PC-3 (cell line): ENCODE measurements at regions not wholly inside any gene's neighbourhood (a gene's known extent, or its start where the extent isn't known, plus 50 kb on each side); places are given as distances from the start of the nearest gene placed in this dataset.

Source experiments
- ATAC-seq: fragments of 200-7000 bp; cut with Tn5 transposase; 2 replicates; pipeline ENCODE4 v1.9.1; 2020; ENCODE audit warnings: mild to moderate bottlenecking, moderate library complexity
- BruUV-seq: library from RNA; stranded (reverse); fragments of 400-500 nt; replicated peaks from 2 replicates; lab custom pipeline; 2021; lab: Mats Ljungman, UMichigan
- CTCF ChIA-PET: fragments of 300-600 bp; sonication (Branson Sonifier 250); formaldehyde crosslinking; loops from one replicate; lab custom pipeline; 2022; ENCODE audit warnings: antibody characterized with exemption; lab: Charles Lee
- POLR2A ChIA-PET: fragments of 300-600 bp; sonication (Branson Sonifier 250); formaldehyde crosslinking; loops from one replicate; lab custom pipeline; 2022; ENCODE audit warnings: antibody characterized with exemption; ENCODE audit not compliant: unreplicated experiment; lab: Charles Lee
- DNase-seq: peaks from one replicate; pipeline ENCODE4 v3.0.0-alpha.2; 2015
- H2AFZ ChIP-seq: fragments of 300-600 bp; sonication (generic); 2 replicates; pipeline ENCODE4 v1.6.0; 2016; ENCODE audit warnings: antibody characterized with exemption, low read length
- H3F3A ChIP-seq: fragments of 300-600 bp; sonication (generic); one replicate; pipeline ENCODE4 v1.6.0; 2017; ENCODE audit warnings: antibody characterized with exemption, low read length, control low read depth, mild to moderate bottlenecking; ENCODE audit not compliant: unreplicated experiment
- H3K27ac ChIP-seq: fragments of 300-600 bp; sonication (generic); 2 replicates; pipeline ENCODE4 v1.5.1; 2016; ENCODE audit warnings: mild to moderate bottlenecking, low read length
- H3K27me3 ChIP-seq: fragments of 300-600 bp; sonication (generic); 2 replicates; pipeline ENCODE4 v1.6.1; 2016; ENCODE audit warnings: low read length, mixed read lengths
- H3K36me3 ChIP-seq: fragments of 300-600 bp; sonication (generic); 2 replicates; pipeline ENCODE4 v1.6.1; 2016; ENCODE audit warnings: low read depth, mixed run types, low read length, mixed read lengths
- H3K4me1 ChIP-seq: fragments of 300-600 bp; sonication (generic); 2 replicates; pipeline ENCODE4 v1.5.1; 2016; ENCODE audit warnings: low read length; ENCODE audit not compliant: insufficient read depth
- H3K4me2 ChIP-seq: fragments of 300-600 bp; sonication (generic); 2 replicates; pipeline ENCODE4 v1.6.0; 2016; ENCODE audit warnings: low read length
- H3K4me3 ChIP-seq: fragments of 300-600 bp; sonication (generic); 2 replicates; pipeline ENCODE4 v1.5.1; 2016; ENCODE audit warnings: mild to moderate bottlenecking, low read length, mixed read lengths
- H3K79me2 ChIP-seq: fragments of 300-600 bp; sonication (generic); 2 replicates; pipeline ENCODE4 v1.6.1; 2017; ENCODE audit warnings: low read length, mixed read lengths
- H3K9ac ChIP-seq: fragments of 300-600 bp; sonication (generic); 2 replicates; pipeline ENCODE4 v1.6.0; 2016; ENCODE audit warnings: mild to moderate bottlenecking, low read length
- H3K9me2 ChIP-seq: fragments of 300-600 bp; sonication (generic); replicated peaks from 2 replicates; pipeline ENCODE4 v1.6.1; 2016; ENCODE audit warnings: mixed run types, low read length, mixed read lengths
- H3K9me3 ChIP-seq: fragments of 300-600 bp; sonication (generic); 2 replicates; pipeline ENCODE4 v1.6.1; 2016; ENCODE audit warnings: low read length, mixed read lengths
- H4K20me1 ChIP-seq: fragments of 300-600 bp; sonication (generic); 2 replicates; pipeline ENCODE4 v1.6.1; 2016; ENCODE audit warnings: low read length, mixed read lengths
- CTCF ChIP-seq: fragments of 300-600 bp; sonication (generic); conservative IDR thresholded peaks from 2 replicates; pipeline ENCODE4 v1.5.1; 2017; ENCODE audit warnings: antibody characterized with exemption, low read depth, mild to moderate bottlenecking, low read length
- EZH2 ChIP-seq: fragments of 300-600 bp; sonication (generic); IDR thresholded peaks from one replicate; pipeline ENCODE4 v1.6.1; 2017; ENCODE audit warnings: antibody characterized with exemption, mild to moderate bottlenecking, low read length; ENCODE audit not compliant: unreplicated experiment
- EZH2phosphoT487 ChIP-seq: fragments of 300-600 bp; sonication (generic); IDR thresholded peaks from 2 replicates; pipeline ENCODE4 v1.6.1; 2018; ENCODE audit warnings: mild to moderate bottlenecking, antibody characterized with exemption, low read length, borderline replicate concordance
- intact Hi-C: fragments of 100-400 bp; cut with micrococcal nuclease; formaldehyde crosslinking; loops from 2 replicates; pipeline ENCODE4 v1.9.0; 2023

GRCh38 chr11:19338375-19338774, 97.6 kb upstream of the E2F8 start:
- ChIA-PET POLR2A (no interaction called here), CTCF (no interaction called here)
- TF ChIP-seq CTCF (no peak), EZH2 (no peak), EZH2phosphoT487 (no peak)
- Histone ChIP-seq H3K4me1 (no peaks in the 10 kb centered on the region), H3K9ac (no peak overlapping the region), H3K4me2 (no peak overlapping the region), H2AFZ (no peak overlapping the region), H3K9me3 (no peaks in the 10 kb centered on the region), H3F3A (no peaks in the 10 kb centered on the region), H4K20me1 (no peaks in the 10 kb centered on the region), H3K4me3 (no peak overlapping the region), H3K79me2 (no peaks in the 10 kb centered on the region), H3K36me3 (no peaks in the 10 kb centered on the region), H3K27ac (no peak overlapping the region), H3K27me3 (peaks cover 56% of the 10 kb centered on the region), H3K9me2 (no peaks in the 10 kb centered on the region)
- intact Hi-C loops: no loop called here
- DNase-seq (no peak), ATAC-seq (no peak)
- no TSS peak for BruUV-seq

- POLR2A ChIA-PET: no interaction called here
Observed at GRCh38 chr11:19337779-19338178, 97.0 kb upstream of the E2F8 start.

GRCh38 chr11:19336331-19336730, 95.6 kb upstream of the E2F8 start:
- no peak overlapping the region for H3K4me2 ChIP-seq
- POLR2A ChIA-PET: no interaction called here
- no peaks in the 10 kb centered on the region for H3K9me3 ChIP-seq
- no peaks in the 10 kb centered on the region for H4K20me1 ChIP-seq
- H3K9me2 ChIP-seq: no peaks in the 10 kb centered on the region
- no peak overlapping the region for H3K4me3 ChIP-seq
- H3K9ac ChIP-seq: no peak overlapping the region
- no peaks in the 10 kb centered on the region for H3K4me1 ChIP-seq
- no peak for ATAC-seq
- H3F3A ChIP-seq: no peaks in the 10 kb centered on the region
- no peak overlapping the region for H2AFZ ChIP-seq
- no TSS peak for BruUV-seq
- intact Hi-C loops: no loop called here
- TF ChIP-seq CTCF: no peak
- TF ChIP-seq EZH2: no peak
- TF ChIP-seq EZH2phosphoT487: no peak
- peaks cover 50% of the 10 kb centered on the region for H3K27me3 ChIP-seq
- no peak overlapping the region for H3K27ac ChIP-seq
- no peaks in the 10 kb centered on the region for H3K79me2 ChIP-seq
- H3K36me3 ChIP-seq: no peaks in the 10 kb centered on the region
- DNase-seq: no peak
- CTCF ChIA-PET: no interaction called here

More at GRCh38 chr11:19337779-19338178, 97.0 kb upstream of the E2F8 start:
- H3K27me3 ChIP-seq: peaks cover 55% of the 10 kb centered on the region
- H3K36me3 ChIP-seq: no peaks in the 10 kb centered on the region
- no peaks in the 10 kb centered on the region for H3K4me1 ChIP-seq
- ATAC-seq: no peak
- DNase-seq: no peak
- H3K4me2 ChIP-seq: no peak overlapping the region
- no peaks in the 10 kb centered on the region for H3K79me2 ChIP-seq
- H3K9me3 ChIP-seq: no peaks in the 10 kb centered on the region
- CTCF ChIA-PET: no interaction called here
- no peaks in the 10 kb centered on the region for H3K9me2 ChIP-seq
- TF ChIP-seq EZH2phosphoT487 (no peak), CTCF (no peak), EZH2 (no peak)
- H3K27ac ChIP-seq: no peak overlapping the region
- no peak overlapping the region for H2AFZ ChIP-seq
- H3K9ac ChIP-seq: no peak overlapping the region
- intact Hi-C loops: no loop called here
- BruUV-seq: no TSS peak
- H4K20me1 ChIP-seq: no peaks in the 10 kb centered on the region
- H3K4me3 ChIP-seq: no peak overlapping the region
- no peaks in the 10 kb centered on the region for H3F3A ChIP-seq
